ENCODE measurements at regions not wholly inside any gene's neighbourhood (a gene's known extent, or its start where the extent isn't known, plus 50 kb on each side); places are given as distances from the start of the nearest gene placed in this dataset.

- Histone ChIP-seq H3K27me3 (ENCODE audit: control insufficient read depth in 1 of 2, insufficient read depth in 2 of 2, low read length in 2 of 2) (no peaks in the 10 kb centered on the region), H3K27ac (ENCODE audit: low read length) (no peak overlapping the region)
Measured at GRCh38 chr6:15974817-15975216, 154.1 kb upstream of the MYLIP start.

GRCh38 chr6:15970517-15970916, 158.4 kb upstream of the MYLIP start:
- Histone ChIP-seq H3K9me3 (ENCODE audit: control insufficient read depth in 2 of 2, low read length in 2 of 2) (no peaks in the 10 kb centered on the region), H3K9ac (ENCODE audit: low read length in 2 of 2) (no peak overlapping the region), H3K27me3 (ENCODE audit: control insufficient read depth in 1 of 2, insufficient read depth in 2 of 2, low read length in 2 of 2) (no peaks in the 10 kb centered on the region), H3K4me3 (ENCODE audit: low read length in 2 of 2) (no peak overlapping the region), H3K36me3 (ENCODE audit: control insufficient read depth in 2 of 2, insufficient read depth in 2 of 2, low read length in 2 of 2) (no peaks in the 10 kb centered on the region), H3K27ac (ENCODE audit: low read length) (no peak overlapping the region), H3K4me1 (ENCODE audit: control insufficient read depth, insufficient read depth, low read length) (peaks cover 12% of the 10 kb centered on the region)

More at GRCh38 chr6:15974817-15975216, 154.1 kb upstream of the MYLIP start:
- Histone ChIP-seq H3K36me3 (ENCODE audit: control insufficient read depth in 2 of 2, insufficient read depth in 2 of 2, low read length in 2 of 2) (no peaks in the 10 kb centered on the region), H3K9ac (ENCODE audit: low read length in 2 of 2) (no peak overlapping the region), H3K9me3 (ENCODE audit: control insufficient read depth in 2 of 2, low read length in 2 of 2) (no peaks in the 10 kb centered on the region), H3K4me1 (ENCODE audit: control insufficient read depth, insufficient read depth, low read length) (no peaks in the 10 kb centered on the region), H3K4me3 (ENCODE audit: low read length in 2 of 2) (no peak overlapping the region)

GRCh38 chr6:15969236-15969778, 159.6 kb upstream of the MYLIP start:
- H3K9me3 ChIP-seq (ENCODE audit: control insufficient read depth in 2 of 2, low read length in 2 of 2): no peaks in the 10 kb centered on the region
- no peaks in the 10 kb centered on the region for H3K27me3 ChIP-seq (ENCODE audit: control insufficient read depth in 1 of 2, insufficient read depth in 2 of 2, low read length in 2 of 2)
- H3K36me3 ChIP-seq (ENCODE audit: control insufficient read depth in 2 of 2, insufficient read depth in 2 of 2, low read length in 2 of 2): no peaks in the 10 kb centered on the region
- no peak overlapping the region for H3K9ac ChIP-seq (ENCODE audit: low read length in 2 of 2)
- no peak overlapping the region for H3K27ac ChIP-seq (ENCODE audit: low read length)
- H3K4me3 ChIP-seq (ENCODE audit: low read length in 2 of 2): no peak overlapping the region
- H3K4me1 ChIP-seq (ENCODE audit: control insufficient read depth, insufficient read depth, low read length): peaks cover 12% of the 10 kb centered on the region

GRCh38 chr6:15968519-15968918, 160.4 kb upstream of the MYLIP start:
- Histone ChIP-seq H3K4me1 (ENCODE audit: control insufficient read depth, insufficient read depth, low read length) (peaks cover 12% of the 10 kb centered on the region), H3K9me3 (ENCODE audit: control insufficient read depth in 2 of 2, low read length in 2 of 2) (no peaks in the 10 kb centered on the region), H3K27me3 (ENCODE audit: control insufficient read depth in 1 of 2, insufficient read depth in 2 of 2, low read length in 2 of 2) (no peaks in the 10 kb centered on the region), H3K4me3 (ENCODE audit: low read length in 2 of 2) (no peak overlapping the region), H3K27ac (ENCODE audit: low read length) (no peak overlapping the region), H3K9ac (ENCODE audit: low read length in 2 of 2) (no peak overlapping the region), H3K36me3 (ENCODE audit: control insufficient read depth in 2 of 2, insufficient read depth in 2 of 2, low read length in 2 of 2) (no peaks in the 10 kb centered on the region)

GRCh38 chr6:15966000-15966520, 162.8 kb upstream of the MYLIP start:
- no peaks in the 10 kb centered on the region for H3K9me3 ChIP-seq (ENCODE audit: control insufficient read depth in 2 of 2, low read length in 2 of 2)
- no peak overlapping the region for H3K4me3 ChIP-seq (ENCODE audit: low read length in 2 of 2)
- no peak overlapping the region for H3K9ac ChIP-seq (ENCODE audit: low read length in 2 of 2)
- no peaks in the 10 kb centered on the region for H3K36me3 ChIP-seq (ENCODE audit: control insufficient read depth in 2 of 2, insufficient read depth in 2 of 2, low read length in 2 of 2)
- H3K27me3 ChIP-seq (ENCODE audit: control insufficient read depth in 1 of 2, insufficient read depth in 2 of 2, low read length in 2 of 2): no peaks in the 10 kb centered on the region
- no peak overlapping the region for H3K27ac ChIP-seq (ENCODE audit: low read length)
- peaks cover 12% of the 10 kb centered on the region for H3K4me1 ChIP-seq (ENCODE audit: control insufficient read depth, insufficient read depth, low read length)

- no peaks in the 10 kb centered on the region for H3K36me3 ChIP-seq (ENCODE audit: control insufficient read depth in 2 of 2, insufficient read depth in 2 of 2, low read length in 2 of 2)
- no peak overlapping the region for H3K27ac ChIP-seq (ENCODE audit: low read length)
- H3K9me3 ChIP-seq (ENCODE audit: control insufficient read depth in 2 of 2, low read length in 2 of 2): no peaks in the 10 kb centered on the region
- no peak overlapping the region for H3K9ac ChIP-seq (ENCODE audit: low read length in 2 of 2)
- no peaks in the 10 kb centered on the region for H3K27me3 ChIP-seq (ENCODE audit: control insufficient read depth in 1 of 2, insufficient read depth in 2 of 2, low read length in 2 of 2)
- peaks cover 12% of the 10 kb centered on the region for H3K4me1 ChIP-seq (ENCODE audit: control insufficient read depth, insufficient read depth, low read length)
- no peak overlapping the region for H3K4me3 ChIP-seq (ENCODE audit: low read length in 2 of 2)
Measured at GRCh38 chr6:15962449-15962764, 166.5 kb upstream of the MYLIP start.

- Histone ChIP-seq H3K27ac (ENCODE audit: low read length) (no peak overlapping the region), H3K4me3 (ENCODE audit: low read length in 2 of 2) (no peak overlapping the region), H3K4me1 (ENCODE audit: control insufficient read depth, insufficient read depth, low read length) (peaks cover 12% of the 10 kb centered on the region), H3K9me3 (ENCODE audit: control insufficient read depth in 2 of 2, low read length in 2 of 2) (no peaks in the 10 kb centered on the region), H3K9ac (ENCODE audit: low read length in 2 of 2) (no peak overlapping the region), H3K36me3 (ENCODE audit: control insufficient read depth in 2 of 2, insufficient read depth in 2 of 2, low read length in 2 of 2) (no peaks in the 10 kb centered on the region), H3K27me3 (ENCODE audit: control insufficient read depth in 1 of 2, insufficient read depth in 2 of 2, low read length in 2 of 2) (no peaks in the 10 kb centered on the region)
Measured at GRCh38 chr6:15961635-15962448, 167.0 kb upstream of the MYLIP start.

- no peaks in the 10 kb centered on the region for H3K36me3 ChIP-seq (ENCODE audit: control insufficient read depth in 2 of 2, insufficient read depth in 2 of 2, low read length in 2 of 2)
- H3K9ac ChIP-seq (ENCODE audit: low read length in 2 of 2): no peak overlapping the region
- H3K27me3 ChIP-seq (ENCODE audit: control insufficient read depth in 1 of 2, insufficient read depth in 2 of 2, low read length in 2 of 2): no peaks in the 10 kb centered on the region
- no peak overlapping the region for H3K4me3 ChIP-seq (ENCODE audit: low read length in 2 of 2)
- peaks cover 6% of the 10 kb centered on the region for H3K4me1 ChIP-seq (ENCODE audit: control insufficient read depth, insufficient read depth, low read length)
- H3K9me3 ChIP-seq (ENCODE audit: control insufficient read depth in 2 of 2, low read length in 2 of 2): no peaks in the 10 kb centered on the region
- no peak overlapping the region for H3K27ac ChIP-seq (ENCODE audit: low read length)
Measured at GRCh38 chr6:15960740-15961634, 167.9 kb upstream of the MYLIP start.

GRCh38 chr6:15957655-15958169, 171.2 kb upstream of the MYLIP start:
- peaks cover 2% of the 10 kb centered on the region for H3K4me1 ChIP-seq (ENCODE audit: control insufficient read depth, insufficient read depth, low read length)
- no peak overlapping the region for H3K4me3 ChIP-seq (ENCODE audit: low read length in 2 of 2)
- H3K27ac ChIP-seq (ENCODE audit: low read length): no peak overlapping the region
- H3K9me3 ChIP-seq (ENCODE audit: control insufficient read depth in 2 of 2, low read length in 2 of 2): no peaks in the 10 kb centered on the region
- no peaks in the 10 kb centered on the region for H3K27me3 ChIP-seq (ENCODE audit: control insufficient read depth in 1 of 2, insufficient read depth in 2 of 2, low read length in 2 of 2)
- no peak overlapping the region for H3K9ac ChIP-seq (ENCODE audit: low read length in 2 of 2)
- no peaks in the 10 kb centered on the region for H3K36me3 ChIP-seq (ENCODE audit: control insufficient read depth in 2 of 2, insufficient read depth in 2 of 2, low read length in 2 of 2)

GRCh38 chr6:15956205-15957106, 172.4 kb upstream of the MYLIP start:
- H3K27ac ChIP-seq (ENCODE audit: low read length): no peak overlapping the region
- no peaks in the 10 kb centered on the region for H3K36me3 ChIP-seq (ENCODE audit: control insufficient read depth in 2 of 2, insufficient read depth in 2 of 2, low read length in 2 of 2)
- H3K4me1 ChIP-seq (ENCODE audit: control insufficient read depth, insufficient read depth, low read length): peaks cover 2% of the 10 kb centered on the region
- no peak overlapping the region for H3K9ac ChIP-seq (ENCODE audit: low read length in 2 of 2)
- H3K9me3 ChIP-seq (ENCODE audit: control insufficient read depth in 2 of 2, low read length in 2 of 2): no peaks in the 10 kb centered on the region
- H3K27me3 ChIP-seq (ENCODE audit: control insufficient read depth in 1 of 2, insufficient read depth in 2 of 2, low read length in 2 of 2): no peaks in the 10 kb centered on the region
- H3K4me3 ChIP-seq (ENCODE audit: low read length in 2 of 2): no peak overlapping the region

All from stomach smooth muscle (tissue), 2 donors.